Right kidney (tissue), 1 donor: ENCODE measurements at regions not wholly inside any gene's neighbourhood (a gene's known extent, or its start where the extent isn't known, plus 50 kb on each side); places are given as distances from the start of the nearest gene placed in this dataset.

Source experiments
- DNase-seq: peaks from one replicate; pipeline ENCODE4 v3.0.0-alpha.2; 2016

- no peak for DNase-seq
These were observed 205.4 kb upstream of the PCSK2 start for GRCh38 chr20:17021481-17021880.

- no peak for DNase-seq
These were observed 203.8 kb upstream of the PCSK2 start for GRCh38 chr20:17023036-17023435.

- no peak for DNase-seq
These were observed 203.0 kb upstream of the PCSK2 start for GRCh38 chr20:17023806-17024205.

- DNase-seq: no peak
These were observed 202.2 kb upstream of the PCSK2 start for GRCh38 chr20:17024513-17025119.

- no peak for DNase-seq
These were observed 200.5 kb upstream of the PCSK2 start for GRCh38 chr20:17026346-17026745.

- peak; percentile 2 for DNase-seq
These were observed 197.1 kb upstream of the PCSK2 start for GRCh38 chr20:17029698-17030097.

- no peak for DNase-seq
These were observed 190.3 kb upstream of the PCSK2 start for GRCh38 chr20:17036541-17036940.

- DNase-seq: no peak
These were observed 184.7 kb upstream of the PCSK2 start for GRCh38 chr20:17042122-17042521.

GRCh38 chr20:17043323-17043722 lies 183.5 kb upstream of the PCSK2 start:
- no peak for DNase-seq

- no peak for DNase-seq
These were observed 181.9 kb upstream of the PCSK2 start for GRCh38 chr20:17044891-17045290.

- no peak for DNase-seq
These were observed 167.4 kb upstream of the PCSK2 start for GRCh38 chr20:17059465-17059864.

GRCh38 chr20:17061715-17062114 lies 165.1 kb upstream of the PCSK2 start:
- no peak for DNase-seq

GRCh38 chr20:17062712-17063111 lies 164.1 kb upstream of the PCSK2 start:
- no peak for DNase-seq

- no peak for DNase-seq
These were observed 159.9 kb upstream of the PCSK2 start for GRCh38 chr20:17066902-17067301.

- no peak for DNase-seq
These were observed 158.6 kb upstream of the PCSK2 start for GRCh38 chr20:17068084-17068711.

GRCh38 chr20:17077030-17077429 lies 149.8 kb upstream of the PCSK2 start:
- no peak for DNase-seq

- DNase-seq: no peak
These were observed 143.1 kb upstream of the PCSK2 start for GRCh38 chr20:17083738-17084137.

- DNase-seq: no peak
These were observed 141.9 kb upstream of the PCSK2 start for GRCh38 chr20:17084909-17085308.

GRCh38 chr20:17093782-17094181 lies 133.1 kb upstream of the PCSK2 start:
- no peak for DNase-seq

GRCh38 chr20:17097603-17098002 lies 129.2 kb upstream of the PCSK2 start:
- DNase-seq: no peak

- no peak for DNase-seq
These were observed 126.3 kb upstream of the PCSK2 start for GRCh38 chr20:17100506-17100905.

GRCh38 chr20:17107127-17107526 lies 119.7 kb upstream of the PCSK2 start:
- DNase-seq: no peak

GRCh38 chr20:17108896-17109295 lies 117.9 kb upstream of the PCSK2 start:
- no peak for DNase-seq

GRCh38 chr20:17109307-17109706 lies 117.5 kb upstream of the PCSK2 start:
- DNase-seq: no peak

- DNase-seq: no peak
These were observed 98.6 kb upstream of the PCSK2 start for GRCh38 chr20:17128206-17128605.
